HG03097 (cell line): ENCODE measurements at regions not wholly inside any gene's neighbourhood (a gene's known extent, or its start where the extent isn't known, plus 50 kb on each side); places are given as distances from the start of the nearest gene placed in this dataset.

Experiments used
- ATAC-seq: cut with Tn5 transposase; IDR thresholded peaks from one replicate; pipeline ENCODE4 v1.9.1; 2021; ENCODE audit not compliant: unreplicated experiment, low FRiP score

DNA sequence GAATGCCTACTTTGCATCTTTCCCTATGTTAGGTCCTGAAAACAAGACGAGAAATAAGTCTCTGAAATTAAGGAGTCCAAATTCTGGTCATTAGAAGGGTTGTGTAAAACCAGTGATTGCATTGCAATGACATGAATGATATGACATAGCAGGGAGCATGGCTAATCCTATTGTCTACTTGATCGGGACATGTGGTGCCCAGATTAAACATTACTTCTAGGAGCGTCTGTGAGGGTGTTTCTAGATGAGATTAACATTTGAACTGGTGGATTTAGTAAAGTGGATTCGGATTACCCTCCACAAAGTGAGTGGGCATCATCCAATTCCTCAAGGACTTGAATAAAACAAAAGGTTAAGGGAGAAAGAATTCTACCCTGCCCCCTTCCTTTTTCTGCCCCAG, 434.9 kb upstream of the KLF6 start:
- ATAC-seq = no peak

GRCh38 chr10:4217653-4218052, 432.6 kb upstream of the KLF6 start:
- no peak for ATAC-seq

- no peak for ATAC-seq
These were observed 432.2 kb upstream of the KLF6 start for GRCh38 chr10:4217187-4217586.

DNA sequence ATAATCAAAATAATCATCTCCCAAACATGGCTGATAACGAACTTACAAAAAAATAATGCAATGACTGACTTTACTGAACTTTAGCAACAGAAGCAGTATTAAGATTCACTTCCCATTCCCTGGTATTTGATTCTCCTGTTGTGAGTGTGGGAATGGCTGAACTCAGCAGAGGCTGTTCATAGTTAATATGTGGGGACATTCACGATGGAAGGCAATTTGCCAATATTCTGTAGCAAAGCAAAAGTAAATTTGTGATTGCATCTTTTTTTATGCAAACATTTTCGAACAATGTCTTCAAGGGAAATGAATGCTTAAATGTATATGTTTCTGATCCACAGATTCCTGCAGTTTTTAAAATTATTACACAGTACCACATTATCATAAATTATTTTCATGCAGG, 431.7 kb upstream of the KLF6 start:
- no peak for ATAC-seq

DNA sequence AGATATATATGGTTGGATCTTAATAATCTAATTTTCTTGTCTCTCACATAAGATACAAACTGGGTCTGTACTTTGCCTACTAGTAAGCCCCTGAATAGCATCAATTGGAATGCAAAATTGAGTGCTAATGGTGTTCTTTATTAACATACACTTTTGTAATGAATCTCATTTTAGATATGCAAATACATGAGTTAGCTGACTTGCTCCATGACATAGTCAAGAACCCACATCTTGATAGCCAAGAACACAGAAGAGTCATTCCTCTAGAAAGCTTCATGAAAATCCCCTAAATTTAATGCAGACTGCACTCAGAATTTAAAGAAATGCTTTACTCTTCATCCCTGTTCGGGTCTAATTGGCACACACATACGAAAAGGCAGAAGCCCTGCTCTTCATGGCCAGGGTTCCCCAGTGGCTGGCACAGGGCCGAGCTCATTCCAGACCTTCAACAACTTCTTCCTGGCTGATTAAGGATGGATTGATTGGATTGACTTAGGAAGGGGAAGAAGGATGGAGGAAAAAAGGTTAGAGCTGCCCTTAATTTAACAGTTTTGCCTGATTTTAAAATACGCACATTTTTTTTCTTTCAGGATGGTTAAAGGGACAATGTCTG, 431.1 kb upstream of the KLF6 start:
- no peak for ATAC-seq

DNA sequence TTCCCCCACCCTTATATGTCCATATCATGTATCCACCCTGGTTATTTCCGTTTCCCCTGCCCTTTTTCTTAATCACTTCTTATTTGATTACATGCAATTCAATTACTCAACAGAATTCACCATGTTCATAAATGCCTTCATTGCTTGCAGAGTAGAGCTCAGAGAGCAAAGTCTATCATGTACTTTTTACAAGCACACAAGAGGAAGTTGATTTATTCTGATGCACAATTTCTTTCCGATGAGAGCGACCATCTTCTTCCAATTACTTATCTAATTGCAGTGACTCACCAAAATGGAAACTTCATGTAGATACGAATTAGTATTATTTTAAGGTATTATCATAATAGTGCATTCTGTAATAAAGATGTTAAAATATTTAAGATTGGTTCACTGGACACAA, 430.5 kb upstream of the KLF6 start:
- ATAC-seq = no peak

DNA sequence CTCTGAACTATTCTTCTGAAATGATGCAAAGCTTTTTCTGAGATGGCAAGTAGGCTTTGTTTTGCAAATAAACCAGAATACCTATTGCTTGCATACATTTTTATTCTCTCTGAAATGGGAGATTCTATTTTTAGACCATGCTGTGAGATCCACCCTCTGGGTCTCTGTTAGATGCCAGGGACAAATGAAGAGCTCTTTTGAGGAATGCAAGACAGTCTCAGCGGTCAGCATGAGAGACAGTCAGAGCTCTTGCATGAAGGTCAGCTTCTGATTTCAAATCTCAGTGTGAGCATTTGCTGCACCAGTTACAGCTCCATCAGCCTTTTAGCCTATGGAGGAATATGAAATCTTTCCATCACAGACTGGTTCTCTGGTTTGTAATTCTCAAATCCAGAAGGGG, 429.9 kb upstream of the KLF6 start:
- ATAC-seq = no peak

- ATAC-seq = no peak
These were observed 428.4 kb upstream of the KLF6 start for GRCh38 chr10:4213441-4213840.

DNA sequence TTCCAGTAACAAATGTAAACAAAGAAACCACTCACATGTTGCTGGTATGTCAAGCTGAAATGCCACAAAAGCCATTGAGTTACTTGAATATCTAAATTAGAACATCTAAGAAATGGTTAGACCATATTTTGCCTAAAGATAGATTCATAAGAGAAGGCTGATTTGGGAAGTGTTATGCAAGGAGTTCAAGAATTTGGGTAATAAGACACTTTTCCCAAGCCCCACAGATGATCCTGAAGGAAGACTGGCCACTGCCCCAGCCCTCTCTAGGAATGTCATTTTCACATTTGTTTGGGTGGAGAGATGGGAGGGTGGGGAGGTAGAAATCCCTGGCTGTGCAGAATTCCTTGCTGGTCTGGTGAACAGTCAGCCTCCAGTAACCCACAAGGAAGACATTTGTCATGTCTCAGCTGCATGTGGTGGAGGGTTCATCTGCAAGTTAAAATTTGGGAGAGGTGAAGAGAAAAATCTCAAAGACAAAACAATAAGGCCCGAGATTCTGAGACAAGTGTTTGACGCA, 427.2 kb upstream of the KLF6 start:
- ATAC-seq = no peak

DNA sequence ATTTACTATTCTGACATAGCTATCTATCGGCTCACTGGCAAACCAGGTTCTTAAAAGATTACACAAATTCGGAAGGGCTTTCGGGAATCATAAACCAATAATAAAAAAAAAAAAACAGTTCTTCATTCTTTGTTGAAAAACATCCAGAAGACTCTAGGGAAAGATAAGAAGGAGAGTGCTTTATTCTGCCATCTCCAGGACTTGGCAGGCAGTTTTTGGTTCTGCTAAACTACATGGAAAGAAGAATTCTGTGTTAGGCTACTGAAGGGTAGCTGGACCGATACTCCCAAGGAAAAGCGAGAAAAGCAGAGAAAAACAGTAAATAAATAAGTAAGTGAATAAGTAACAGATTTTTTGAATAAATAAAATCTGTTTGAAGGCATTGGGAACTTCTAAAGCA, 423.5 kb upstream of the KLF6 start:
- no peak for ATAC-seq

GRCh38 chr10:4205113-4205512, 420.1 kb upstream of the KLF6 start:
- no peak for ATAC-seq

DNA sequence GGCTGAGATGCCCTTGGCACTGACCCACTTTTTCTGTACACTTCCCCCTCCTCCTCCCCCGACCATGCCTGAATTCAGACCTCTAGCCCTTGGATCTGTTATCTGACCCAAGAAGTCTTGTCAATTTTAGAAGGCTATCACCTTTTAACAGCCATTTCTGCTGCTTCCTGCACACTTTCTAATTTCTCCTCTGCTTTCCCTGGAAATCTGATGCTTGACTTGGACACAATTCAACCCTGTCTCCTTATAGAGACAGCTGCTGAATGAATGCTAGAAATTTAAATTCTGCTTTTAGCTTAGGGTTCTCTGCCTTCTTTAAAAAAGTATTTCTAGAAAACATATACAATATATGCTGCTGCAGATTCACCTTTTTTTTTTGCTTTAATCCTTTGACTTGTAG, 417.9 kb upstream of the KLF6 start:
- no peak for ATAC-seq

- ATAC-seq = no peak
These were observed 417.1 kb upstream of the KLF6 start for GRCh38 chr10:4201866-4202825.

- no peak for ATAC-seq
These were observed 414.2 kb upstream of the KLF6 start for GRCh38 chr10:4199196-4199595.

- ATAC-seq = no peak
These were observed 413.2 kb upstream of the KLF6 start for GRCh38 chr10:4198216-4198615.

GRCh38 chr10:4197676-4198075, 412.7 kb upstream of the KLF6 start:
- ATAC-seq = no peak

DNA sequence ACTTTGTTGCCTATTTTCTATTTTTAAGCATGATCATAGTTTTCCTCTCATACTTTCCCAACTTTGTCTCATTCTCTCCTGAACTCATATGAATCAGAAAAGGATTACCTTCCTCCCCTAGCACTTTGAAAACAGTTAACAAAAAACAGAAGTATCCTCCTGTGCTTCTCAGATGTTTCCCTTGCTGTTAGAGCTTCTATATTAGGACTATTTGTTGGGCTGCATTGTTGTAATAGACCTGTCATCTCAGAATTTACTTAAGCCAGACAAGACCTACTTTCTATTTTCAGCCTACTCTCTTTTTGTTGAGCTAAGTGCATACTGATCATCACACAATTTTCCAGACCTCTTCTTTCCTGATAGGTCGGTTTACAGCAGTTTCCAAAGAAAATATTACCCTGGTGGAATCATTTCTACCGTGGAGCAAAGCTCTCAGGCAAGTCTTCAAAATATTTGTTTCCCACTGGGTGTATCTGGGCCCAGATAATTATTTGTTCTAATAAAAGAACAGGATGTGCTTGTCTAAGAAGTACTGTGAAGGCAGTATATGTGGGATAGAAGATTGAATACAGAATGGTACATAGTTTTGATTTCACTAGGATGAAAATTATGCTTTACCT, 411.9 kb upstream of the KLF6 start:
- no peak for ATAC-seq

- no peak for ATAC-seq
These were observed 411.2 kb upstream of the KLF6 start for GRCh38 chr10:4196183-4196582.

DNA sequence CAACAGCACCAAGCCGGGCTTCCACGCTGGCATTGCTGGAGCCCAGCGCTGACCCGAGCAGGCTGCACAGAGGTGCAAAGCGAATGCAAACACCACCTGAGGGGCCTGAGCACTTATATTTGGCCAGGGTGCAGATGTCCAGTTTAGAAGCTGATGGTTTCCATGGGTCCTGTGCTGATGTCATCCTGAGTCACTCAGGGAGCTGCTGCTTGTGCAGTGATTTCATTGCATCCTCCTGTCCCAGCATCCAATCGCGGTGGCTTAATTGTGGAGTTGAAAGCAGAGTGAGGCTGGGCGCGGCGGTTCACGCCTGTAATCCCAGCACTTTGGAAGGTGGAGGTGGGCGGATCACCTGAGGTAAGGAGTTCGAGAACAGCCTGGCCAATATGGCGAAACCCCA, 410.2 kb upstream of the KLF6 start:
- no peak for ATAC-seq

DNA sequence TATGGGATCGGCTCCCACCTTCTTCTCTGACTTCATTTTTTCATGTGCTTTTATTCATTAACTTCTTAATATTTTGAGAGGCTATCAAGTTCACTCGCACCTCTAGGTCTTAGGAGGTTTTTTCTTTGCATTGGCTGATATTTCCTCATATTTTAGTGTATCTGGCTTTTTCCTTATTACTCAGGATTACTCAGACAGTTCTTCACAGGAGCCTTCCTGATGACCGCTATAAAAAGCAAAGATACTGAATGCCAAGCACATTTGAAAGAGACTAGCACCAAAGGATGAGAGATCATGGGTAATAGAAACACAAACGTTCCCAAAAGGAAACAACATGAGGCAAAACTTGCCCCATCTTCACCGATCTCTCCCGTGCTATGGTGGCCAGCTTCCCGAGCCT, 409.2 kb upstream of the KLF6 start:
- no peak for ATAC-seq

DNA sequence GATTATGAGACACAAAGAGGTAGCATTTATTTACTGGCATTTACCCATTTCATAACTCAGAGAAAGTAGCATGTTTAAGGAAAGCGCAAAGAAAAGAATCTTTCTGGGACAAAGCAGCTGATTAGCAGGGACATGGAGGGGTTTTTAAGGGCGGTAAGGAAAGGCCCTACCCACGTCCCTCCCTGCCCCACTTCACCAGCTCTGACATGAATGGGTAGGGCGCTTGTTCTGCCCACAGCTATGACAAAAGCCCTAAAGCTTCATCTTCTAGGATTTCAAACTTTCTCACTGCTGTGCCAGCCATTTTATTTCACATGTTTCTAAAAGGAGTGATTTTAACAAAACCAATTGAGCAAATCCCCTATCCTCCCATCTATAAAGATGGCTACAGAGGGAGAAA, 406.9 kb upstream of the KLF6 start:
- ATAC-seq = no peak

DNA sequence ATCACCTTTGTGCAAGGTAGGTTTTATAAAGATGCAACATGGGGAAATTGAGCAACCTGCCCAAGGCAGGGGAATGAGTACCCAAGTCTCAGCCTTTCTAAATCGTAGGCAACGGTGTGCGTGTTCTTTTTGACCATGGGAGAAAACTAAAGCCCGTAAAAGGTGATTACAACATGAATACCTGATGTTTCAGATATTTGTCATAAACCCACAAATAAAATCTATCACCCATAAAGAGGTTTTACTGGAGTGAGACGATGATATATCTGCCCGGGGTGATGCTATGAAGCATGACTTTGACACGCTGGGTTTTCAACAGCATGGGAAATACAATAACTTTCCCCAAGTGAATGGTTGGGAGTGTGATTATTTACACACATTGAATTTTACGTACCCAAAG, 406.3 kb upstream of the KLF6 start:
- ATAC-seq = no peak
